Activated T-helper 1 cell treated with anti-CD3 and anti-CD28 coated beads, Interleukin-12 subunit alpha, Interleukin-12 subunit beta, Interleukin-2, Interleukin-4 antibody, amounts not matched to agents 30 ng/mL and 10 ng/mL and 1 ng/mL, durations not matched to agents 14 hours and 24 hours and 36 hours (primary cell): ENCODE measurements at regions not wholly inside any gene's neighbourhood (a gene's known extent, or its start where the extent isn't known, plus 50 kb on each side); places are given as distances from the start of the nearest gene placed in this dataset.
"Not testable (repeated sequence)": the region's sequence is repeated elsewhere in the genome, so short reads cannot be mapped to it uniquely, and the experiment has no call there.

Experiments used
- DNase-seq: peaks from one replicate; pipeline ENCODE4 v3.0.0; 2021; ENCODE audit warnings: low spot score
- H3K27ac Mint-ChIP-seq: one replicate; pipeline ENCODE4 v1.8.0; 2021; ENCODE audit warnings: mild to moderate bottlenecking, mixed read lengths
- H3K27me3 Mint-ChIP-seq: one replicate; pipeline ENCODE4 v1.8.0; 2022; ENCODE audit warnings: mild to moderate bottlenecking, moderate library complexity, mixed read lengths; ENCODE audit not compliant: insufficient read depth
- H3K36me3 Mint-ChIP-seq: one replicate; pipeline ENCODE4 v1.8.0; 2021; ENCODE audit warnings: low read depth, mixed read lengths
- H3K4me1 Mint-ChIP-seq: one replicate; pipeline ENCODE4 v1.8.0; 2021; ENCODE audit warnings: low read depth, mixed read lengths
- H3K4me3 Mint-ChIP-seq: one replicate; pipeline ENCODE4 v1.8.0; 2021; ENCODE audit warnings: mild to moderate bottlenecking, moderate library complexity, mixed read lengths
- H3K9me3 Mint-ChIP-seq: one replicate; pipeline ENCODE4 v1.8.0; 2021; ENCODE audit warnings: mixed read lengths
- intact Hi-C: fragments of 100-400 bp; cut with micrococcal nuclease; formaldehyde crosslinking; loops from one replicate; pipeline ENCODE4 v1.15.1; 2024

- H3K4me1 Mint-ChIP-seq: no peaks in the 10 kb centered on the region
- no peaks in the 10 kb centered on the region for H3K27me3 Mint-ChIP-seq
- H3K27ac Mint-ChIP-seq: no peak overlapping the region
- intact Hi-C loops: no loop called here
- no peak overlapping the region for H3K4me3 Mint-ChIP-seq
- H3K9me3 Mint-ChIP-seq: peaks cover 14% of the 10 kb centered on the region
- H3K36me3 Mint-ChIP-seq: no peaks in the 10 kb centered on the region
- no peak for DNase-seq
Observed at GRCh38 chr11:29258411-29258810, 758.4 kb downstream of the KCNA4 start.

GRCh38 chr11:29256580-29256979, 760.2 kb downstream of the KCNA4 start:
- Mint-ChIP-seq H3K27me3 (no peaks in the 10 kb centered on the region), H3K4me3 (no peak overlapping the region), H3K27ac (no peak overlapping the region), H3K4me1 (no peaks in the 10 kb centered on the region), H3K9me3 (peaks cover 14% of the 10 kb centered on the region), H3K36me3 (no peaks in the 10 kb centered on the region)
- DNase-seq: no peak
- intact Hi-C loops: no loop called here

GRCh38 chr11:29255401-29255800, 761.4 kb downstream of the KCNA4 start:
- Mint-ChIP-seq H3K27ac (no peak overlapping the region), H3K4me3 (no peak overlapping the region), H3K4me1 (no peaks in the 10 kb centered on the region), H3K27me3 (no peaks in the 10 kb centered on the region), H3K36me3 (no peaks in the 10 kb centered on the region), H3K9me3 (peaks cover 14% of the 10 kb centered on the region)
- DNase-seq: no peak
- intact Hi-C loops: no loop called here

GRCh38 chr11:29251738-29252137, 765.1 kb downstream of the KCNA4 start:
- Mint-ChIP-seq H3K9me3 (no peaks in the 10 kb centered on the region), H3K27me3 (no peaks in the 10 kb centered on the region), H3K36me3 (no peaks in the 10 kb centered on the region), H3K4me3 (no peak overlapping the region), H3K27ac (no peak overlapping the region), H3K4me1 (no peaks in the 10 kb centered on the region)
- DNase-seq: no peak
- intact Hi-C loops: no loop called here

- H3K4me1 Mint-ChIP-seq: no peaks in the 10 kb centered on the region
- H3K27me3 Mint-ChIP-seq: no peaks in the 10 kb centered on the region
- no peaks in the 10 kb centered on the region for H3K36me3 Mint-ChIP-seq
- no peak for DNase-seq
- no peak overlapping the region for H3K27ac Mint-ChIP-seq
- intact Hi-C loops: no loop called here
- H3K9me3 Mint-ChIP-seq: peaks cover under 1% of the 10 kb centered on the region
- H3K4me3 Mint-ChIP-seq: no peak overlapping the region
Observed at GRCh38 chr11:29249713-29250112, 767.1 kb downstream of the KCNA4 start.

GRCh38 chr11:29244355-29244754, 772.5 kb downstream of the KCNA4 start:
- intact Hi-C loops: no loop called here
- Mint-ChIP-seq H3K36me3 (no peaks in the 10 kb centered on the region), H3K27ac (no peak overlapping the region), H3K4me3 (no peak overlapping the region), H3K9me3 (peaks cover 8% of the 10 kb centered on the region), H3K4me1 (no peaks in the 10 kb centered on the region), H3K27me3 (no peaks in the 10 kb centered on the region)
- no peak for DNase-seq

GRCh38 chr11:29243616-29244015, 773.2 kb downstream of the KCNA4 start:
- H3K27me3 Mint-ChIP-seq: no peaks in the 10 kb centered on the region
- peaks cover 8% of the 10 kb centered on the region for H3K9me3 Mint-ChIP-seq
- no peak overlapping the region for H3K27ac Mint-ChIP-seq
- H3K4me1 Mint-ChIP-seq: no peaks in the 10 kb centered on the region
- H3K36me3 Mint-ChIP-seq: no peaks in the 10 kb centered on the region
- no peak for DNase-seq
- no peak overlapping the region for H3K4me3 Mint-ChIP-seq
- intact Hi-C loops: no loop called here

GRCh38 chr11:29231991-29232390, 784.8 kb downstream of the KCNA4 start:
- intact Hi-C loops: no loop called here
- DNase-seq: no peak
- Mint-ChIP-seq H3K27me3 (no peaks in the 10 kb centered on the region), H3K4me1 (no peaks in the 10 kb centered on the region), H3K4me3 (no peak overlapping the region), H3K27ac (no peak overlapping the region), H3K9me3 (peaks cover 36% of the 10 kb centered on the region), H3K36me3 (no peaks in the 10 kb centered on the region)

GRCh38 chr11:29231586-29231985, 785.2 kb downstream of the KCNA4 start:
- Mint-ChIP-seq H3K4me1 (no peaks in the 10 kb centered on the region), H3K27me3 (no peaks in the 10 kb centered on the region), H3K36me3 (no peaks in the 10 kb centered on the region), H3K9me3 (peaks cover 40% of the 10 kb centered on the region), H3K27ac (no peak overlapping the region), H3K4me3 (no peak overlapping the region)
- intact Hi-C loops: no loop called here
- DNase-seq: no peak

- no peaks in the 10 kb centered on the region for H3K36me3 Mint-ChIP-seq
- no peak overlapping the region for H3K4me3 Mint-ChIP-seq
- no peaks in the 10 kb centered on the region for H3K4me1 Mint-ChIP-seq
- peaks cover 32% of the 10 kb centered on the region for H3K9me3 Mint-ChIP-seq
- H3K27me3 Mint-ChIP-seq: no peaks in the 10 kb centered on the region
- no peak overlapping the region for H3K27ac Mint-ChIP-seq
- DNase-seq: no peak
- intact Hi-C loops: no loop called here
Observed at GRCh38 chr11:29227811-29228210, 789.0 kb downstream of the KCNA4 start.

GRCh38 chr11:29224739-29225384, 792.0 kb downstream of the KCNA4 start:
- DNase-seq: no peak
- no peaks in the 10 kb centered on the region for H3K4me1 Mint-ChIP-seq
- no peaks in the 10 kb centered on the region for H3K27me3 Mint-ChIP-seq
- H3K36me3 Mint-ChIP-seq: no peaks in the 10 kb centered on the region
- peaks cover 26% of the 10 kb centered on the region for H3K9me3 Mint-ChIP-seq
- no peak overlapping the region for H3K4me3 Mint-ChIP-seq
- intact Hi-C loops: no loop called here
- no peak overlapping the region for H3K27ac Mint-ChIP-seq

GRCh38 chr11:29219531-29219930, 797.3 kb downstream of the KCNA4 start:
- H3K36me3 Mint-ChIP-seq: not testable (repeated sequence)

GRCh38 chr11:29217901-29218300, 798.9 kb downstream of the KCNA4 start:
- Mint-ChIP-seq H3K4me1 (no peaks in the 10 kb centered on the region), H3K27ac (no peak overlapping the region), H3K36me3 (no peaks in the 10 kb centered on the region), H3K27me3 (no peaks in the 10 kb centered on the region), H3K9me3 (peaks cover 25% of the 10 kb centered on the region), H3K4me3 (no peak overlapping the region)
- intact Hi-C loops: no loop called here
- DNase-seq: no peak

More at GRCh38 chr11:29219531-29219930, 797.3 kb downstream of the KCNA4 start:
- H3K27me3 Mint-ChIP-seq, DNase-seq, H3K4me3 Mint-ChIP-seq, H3K27ac Mint-ChIP-seq, H3K4me1 Mint-ChIP-seq, intact Hi-C loops: not testable (repeated sequence)
- peaks cover 25% of the 10 kb centered on the region for H3K9me3 Mint-ChIP-seq

GRCh38 chr11:29214833-29215232, 802.0 kb downstream of the KCNA4 start:
- no peak overlapping the region for H3K27ac Mint-ChIP-seq
- no peak overlapping the region for H3K4me3 Mint-ChIP-seq
- DNase-seq: no peak
- intact Hi-C loops: no loop called here
- H3K9me3 Mint-ChIP-seq: peaks cover 16% of the 10 kb centered on the region
- no peaks in the 10 kb centered on the region for H3K27me3 Mint-ChIP-seq
- no peaks in the 10 kb centered on the region for H3K36me3 Mint-ChIP-seq
- no peaks in the 10 kb centered on the region for H3K4me1 Mint-ChIP-seq
